GM12873 (cell line): ENCODE measurements at regions not wholly inside any gene's neighbourhood (a gene's known extent, or its start where the extent isn't known, plus 50 kb on each side); places are given as distances from the start of the nearest gene placed in this dataset.

ENCODE experiments used
- CTCF ChIP-seq: IDR thresholded peaks from 2 replicates; pipeline ENCODE4 v1.5.1; 2012; ENCODE audit warnings: low read depth, mild to moderate bottlenecking, moderate library complexity, low read length, control low read depth; ENCODE audit not compliant: insufficient read depth; ENCODE audit errors: missing control alignments

GRCh38 chr1:87806379-87807094, 477.9 kb downstream of the LMO4 start:
- TF ChIP-seq CTCF = no peak

GRCh38 chr1:87810166-87810565, 481.5 kb downstream of the LMO4 start:
- TF ChIP-seq CTCF = no peak

GRCh38 chr1:87812871-87813577, 484.3 kb downstream of the LMO4 start:
- no peak for TF ChIP-seq CTCF

- no peak for TF ChIP-seq CTCF
Measured at GRCh38 chr1:87814573-87814972, 485.9 kb downstream of the LMO4 start.

- TF ChIP-seq CTCF = no peak
Measured at GRCh38 chr1:87816646-87817045, 488.0 kb downstream of the LMO4 start.

DNA sequence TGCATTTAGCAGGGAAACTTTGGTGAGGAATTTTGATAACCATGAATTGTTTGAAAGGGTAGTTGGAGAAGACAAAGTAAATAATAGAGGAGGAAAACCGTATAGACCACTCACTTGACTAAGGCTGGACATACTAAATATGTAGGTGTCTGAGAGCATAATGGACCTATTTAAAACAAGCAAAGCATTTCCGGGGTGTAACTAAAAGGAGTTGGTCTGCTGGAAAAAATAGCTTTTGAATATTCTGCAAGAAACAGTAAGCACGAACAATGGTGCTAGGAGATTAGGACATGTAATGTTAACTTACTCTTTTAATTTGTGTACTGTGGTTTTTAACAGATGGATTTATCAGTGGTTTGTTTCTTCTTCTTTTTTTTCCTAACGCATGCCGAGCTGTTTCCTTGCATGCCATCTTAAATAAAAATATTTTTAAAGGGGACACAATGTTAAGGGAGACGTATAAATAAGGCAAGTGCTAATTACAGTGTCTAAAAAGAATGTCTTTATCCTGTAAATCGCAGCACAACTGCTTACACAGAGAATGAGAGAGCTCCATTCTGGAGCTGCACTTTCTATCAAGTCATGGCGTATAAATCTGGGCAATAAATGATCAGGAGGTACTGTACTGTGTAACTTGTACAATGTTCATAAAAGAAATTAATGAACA, 492.1 kb downstream of the LMO4 start:
- TF ChIP-seq CTCF = no peak

DNA sequence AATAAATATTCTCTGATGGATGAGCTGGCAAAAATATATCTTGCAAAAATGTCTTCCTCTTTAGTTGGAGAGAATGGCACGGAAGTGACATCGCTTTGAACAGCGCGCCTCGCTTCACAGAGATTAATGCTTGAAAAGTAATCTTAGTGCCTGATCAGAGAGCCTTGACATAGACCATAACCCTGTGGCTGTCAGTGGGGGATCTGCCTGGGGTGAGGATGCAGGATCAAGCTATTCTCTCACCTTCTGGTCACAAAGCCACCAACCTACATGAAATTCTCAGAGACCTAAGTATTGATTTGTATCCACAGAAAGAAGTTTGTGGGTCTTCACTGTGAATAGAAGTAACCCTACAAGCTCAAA, 492.6 kb downstream of the LMO4 start:
- TF ChIP-seq CTCF = no peak
